Vagina (tissue), 2 donors: ENCODE measurements at regions not wholly inside any gene's neighbourhood (a gene's known extent, or its start where the extent isn't known, plus 50 kb on each side); places are given as distances from the start of the nearest gene placed in this dataset.

ENCODE experiments used
- CTCF ChIP-seq, 3 experiments: fragments of 450-650 bp in 2 of 3; fragments of 200-600 bp in 1 of 3; sonication (generic) in 1 of 3; IDR thresholded peaks; one replicate each; pipeline ENCODE4 v1.5.1; 2017 to 2019; ENCODE audit warnings: antibody characterized with exemption in 3 of 3, mild to moderate bottlenecking in 2 of 3, moderate library complexity in 2 of 3
- POLR2A ChIP-seq, 2 donors: fragments of 450-650 bp; IDR thresholded peaks; one replicate each; pipeline ENCODE4 v1.6.1; 2017; ENCODE audit warnings: antibody characterized with exemption in 2 of 2, mild to moderate bottlenecking in 2 of 2, moderate library complexity in 2 of 2

- TF ChIP-seq CTCF (IDR thresholded peaks at IDR 0.05) (no peak), POLR2A (IDR thresholded peaks at IDR 0.05) (no peak)
These were observed 149.3 kb downstream of the ZC3H11B start for GRCh38 chr1:219463636-219464035.
